CD4-positive, alpha-beta T cell treated with Interleukin-15 for 4 hours (primary cell): ENCODE measurements at regions not wholly inside any gene's neighbourhood (a gene's known extent, or its start where the extent isn't known, plus 50 kb on each side); places are given as distances from the start of the nearest gene placed in this dataset.
A peak's percentile ranks its signal among the peaks of the same experiment; 100 is the strongest.

Experiments
- DNase-seq: peaks from one replicate; pipeline ENCODE4 v3.0.0-alpha.2; 2020; ENCODE audit warnings: low spot score

DNA sequence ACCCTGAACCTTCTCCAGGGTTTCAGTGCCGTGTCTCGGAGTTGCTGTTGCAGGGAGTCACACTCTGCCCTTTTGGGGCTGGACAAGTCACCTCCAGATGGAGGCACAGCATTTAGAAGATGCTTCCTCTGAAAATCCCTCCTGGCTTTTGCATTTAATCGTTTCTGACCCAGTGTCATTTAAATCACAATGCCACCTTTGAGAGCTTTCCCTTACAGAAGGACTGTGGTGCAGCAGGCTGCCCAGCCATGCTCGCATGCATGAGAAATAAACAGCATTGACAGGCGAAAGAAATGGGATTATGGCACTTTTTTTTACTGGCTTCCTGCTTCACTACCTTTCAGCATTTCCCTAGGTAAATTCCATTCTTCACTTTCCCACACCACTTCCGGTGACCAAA is 113.4 kb upstream of the DYRK2 start:
- DNase-seq, result no peak

DNA sequence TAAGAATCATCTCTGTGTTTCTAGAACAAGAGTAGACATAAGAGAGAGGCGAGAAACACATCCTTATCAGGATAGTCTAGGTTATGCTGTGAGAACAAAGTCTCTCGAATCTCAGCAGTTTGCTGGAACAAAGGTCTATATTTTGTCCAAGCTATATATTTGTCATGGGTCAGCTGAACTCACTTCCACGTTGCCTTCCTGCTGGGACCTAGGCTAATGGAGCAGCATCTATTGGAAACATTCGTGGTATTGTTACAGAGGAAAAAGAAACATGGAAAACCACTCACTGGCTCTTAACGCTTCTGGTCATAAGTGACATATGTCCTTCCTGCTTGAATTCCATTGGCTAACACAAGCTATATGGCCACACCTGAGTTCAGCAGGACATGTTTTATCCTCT is 112.6 kb upstream of the DYRK2 start:
- DNase-seq, result no peak

DNA sequence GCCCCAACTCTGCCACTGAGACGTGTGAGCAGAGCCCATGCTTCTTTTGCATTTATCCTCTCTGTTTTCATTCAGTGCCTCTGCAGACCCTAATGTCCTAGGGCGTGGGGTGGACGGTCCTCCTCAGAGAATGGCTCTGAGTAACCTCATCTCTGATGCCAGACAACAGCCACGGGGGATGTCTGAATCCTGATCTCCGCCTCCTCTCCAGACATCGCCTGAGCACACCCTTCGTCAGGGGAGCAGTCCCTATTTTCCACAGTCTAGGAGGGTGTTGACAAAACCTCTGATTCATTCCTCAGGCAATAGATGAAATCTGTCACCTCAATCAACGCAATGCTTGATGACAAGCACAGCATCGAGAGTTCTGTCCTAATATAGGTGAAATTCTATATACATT is 109.2 kb upstream of the DYRK2 start:
- no peak for DNase-seq

- no peak for DNase-seq
Observed at GRCh38 chr12:67539946-67540345, 108.6 kb upstream of the DYRK2 start.

DNA sequence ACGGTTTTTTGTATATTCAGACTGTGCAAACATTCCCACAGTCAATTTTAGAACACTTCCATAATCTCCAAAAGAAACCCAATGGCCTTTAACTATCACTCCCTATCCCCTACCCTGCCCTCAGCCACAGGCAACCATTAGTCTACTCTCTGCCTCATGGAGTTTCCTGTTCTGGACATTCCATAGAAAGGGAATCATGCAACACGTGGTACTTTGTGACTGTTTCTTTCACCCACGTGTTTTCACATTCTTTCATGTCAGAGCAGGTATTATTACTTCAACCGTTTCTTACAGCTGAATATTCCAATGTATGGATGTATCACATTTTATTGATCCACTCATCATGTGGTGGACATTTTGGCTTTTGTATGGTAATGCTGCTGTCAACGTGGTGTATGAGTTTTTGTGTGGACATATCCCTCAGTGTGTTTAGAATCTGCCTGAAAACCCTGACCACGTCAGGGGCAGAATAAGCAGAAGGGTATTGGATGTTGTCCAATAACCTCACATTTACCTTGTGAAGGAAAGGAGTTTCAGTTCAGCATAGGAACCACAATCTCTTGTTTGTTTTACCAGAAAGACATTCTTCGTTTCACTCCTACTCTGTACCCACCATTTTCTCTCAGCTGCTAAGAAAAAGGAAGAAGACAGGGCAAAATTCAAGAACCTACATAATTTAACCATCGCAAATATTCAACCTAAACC is 107.5 kb upstream of the DYRK2 start:
- DNase-seq, result no peak

DNA sequence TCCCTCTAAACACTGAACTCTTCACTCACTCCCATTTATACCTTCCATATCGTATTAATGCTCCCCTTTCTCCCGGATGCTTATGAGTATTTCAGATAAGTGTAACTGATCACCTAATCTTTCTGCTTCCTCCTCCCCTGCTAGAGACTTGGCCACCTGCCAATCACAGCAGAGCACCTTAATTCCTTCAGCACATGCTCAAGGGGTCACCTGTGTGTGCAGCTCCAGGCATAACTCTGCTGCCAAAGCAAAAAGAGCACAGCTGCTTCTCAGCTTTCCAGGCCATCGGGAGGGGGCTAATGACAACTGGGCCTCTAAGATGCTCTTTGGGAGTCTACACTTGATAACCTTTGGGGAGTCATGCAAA is 106.9 kb upstream of the DYRK2 start:
- peak; percentile 9 for DNase-seq

GRCh38 chr12:67543021-67543770 is 105.3 kb upstream of the DYRK2 start:
- no peak for DNase-seq

DNA sequence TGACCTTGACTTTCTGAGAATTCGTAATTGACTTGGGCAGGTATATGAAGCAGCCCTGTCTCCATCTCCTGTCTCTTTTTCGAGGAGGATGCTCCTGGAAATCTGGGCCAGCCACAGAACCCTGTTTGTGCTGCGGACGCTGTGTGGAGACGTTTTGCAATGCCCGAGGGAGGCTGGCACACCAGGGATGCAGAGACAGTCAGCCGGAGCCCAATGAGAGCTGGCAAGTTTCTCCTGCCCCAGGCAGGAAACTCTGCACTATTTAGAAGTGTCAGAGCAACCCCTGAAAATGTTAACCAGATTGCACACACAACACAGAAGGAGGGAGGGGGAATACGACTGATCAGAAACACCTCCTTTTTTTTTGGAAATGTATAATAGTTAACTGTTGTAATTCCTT is 103.2 kb upstream of the DYRK2 start:
- DNase-seq, result no peak

- no peak for DNase-seq
Observed at GRCh38 chr12:67546746-67547145, 101.8 kb upstream of the DYRK2 start.

DNA sequence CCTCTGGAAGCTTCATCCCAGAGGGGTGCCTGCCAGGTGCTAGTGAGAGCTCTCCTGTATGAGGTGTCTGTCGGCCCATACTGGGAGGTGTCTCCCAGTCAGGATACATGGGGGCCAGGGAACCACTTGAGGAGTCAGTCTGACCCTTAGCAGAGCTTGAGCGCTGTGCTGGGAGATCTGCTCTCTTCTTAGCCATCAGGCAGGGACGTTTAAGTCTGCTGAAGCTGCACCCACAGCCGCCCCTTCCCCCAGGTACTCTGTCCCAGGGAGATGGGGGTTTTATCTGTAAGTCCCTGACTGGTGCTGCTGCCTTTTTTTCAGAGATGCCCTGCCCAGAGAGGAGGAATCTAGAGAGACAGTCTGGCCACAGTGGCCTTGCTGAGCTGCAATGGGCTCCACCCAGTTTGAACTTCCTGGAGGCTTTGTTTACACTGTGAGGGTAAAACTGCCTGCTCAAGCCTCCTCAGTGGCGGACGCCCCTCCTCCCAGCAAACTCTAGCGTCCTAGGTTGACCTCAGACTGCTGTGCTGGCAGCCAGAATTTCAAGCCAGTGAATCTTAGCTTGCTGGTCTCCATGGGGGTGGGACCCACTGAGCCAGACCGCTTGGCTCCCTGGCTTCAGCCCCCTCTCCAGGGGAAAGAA is 93.3 kb upstream of the DYRK2 start:
- DNase-seq, result peak; percentile 30

DNA sequence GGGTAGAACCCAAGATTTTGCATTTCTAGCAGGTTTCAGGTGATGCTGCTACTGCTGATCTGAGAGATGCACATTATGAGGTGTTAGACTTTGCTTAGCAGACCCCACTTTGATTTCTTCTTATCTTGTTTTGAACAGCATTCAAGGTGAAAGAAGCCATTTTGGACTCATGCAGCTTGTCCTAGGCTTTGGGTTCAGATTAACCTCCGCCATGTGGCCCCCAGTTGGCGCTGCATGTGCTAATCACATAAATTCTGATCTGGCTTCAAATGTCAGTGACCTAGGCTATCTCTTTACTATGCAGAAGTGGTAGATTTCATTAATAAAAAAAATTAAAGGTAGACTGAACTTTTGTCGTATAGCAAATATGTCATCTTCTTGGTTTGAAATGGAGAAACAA is 89.8 kb upstream of the DYRK2 start:
- DNase-seq, result no peak

GRCh38 chr12:67559751-67560150 is 88.8 kb upstream of the DYRK2 start:
- no peak for DNase-seq

GRCh38 chr12:67562513-67563287 is 85.8 kb upstream of the DYRK2 start:
- DNase-seq, result no peak

- no peak for DNase-seq
Observed at GRCh38 chr12:67568055-67568454, 80.5 kb upstream of the DYRK2 start.

GRCh38 chr12:67572492-67572891 is 76.1 kb upstream of the DYRK2 start:
- no peak for DNase-seq

DNA sequence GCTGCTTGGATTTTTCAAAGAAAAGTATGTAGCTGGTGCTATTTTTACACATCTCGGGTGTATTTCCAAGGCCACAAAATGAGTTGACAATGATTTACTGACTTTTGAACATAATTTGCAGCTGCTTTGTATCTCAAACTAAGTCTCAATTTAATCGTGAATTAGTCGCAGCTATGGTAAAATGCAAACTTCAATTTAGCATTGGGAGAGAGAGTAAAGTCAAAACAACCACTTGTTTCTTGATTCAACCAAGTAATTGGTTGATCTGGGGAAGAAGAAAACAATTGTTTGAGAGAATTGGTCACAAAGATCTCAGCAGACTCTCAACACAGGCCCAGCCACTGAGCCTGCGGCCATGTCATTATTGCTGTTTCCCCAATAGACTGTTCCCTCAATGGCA is 75.0 kb upstream of the DYRK2 start:
- no peak for DNase-seq

GRCh38 chr12:67578976-67579661 is 69.4 kb upstream of the DYRK2 start:
- DNase-seq, result peak; percentile 48

- DNase-seq, result no peak
Observed at GRCh38 chr12:67579662-67580003, 68.9 kb upstream of the DYRK2 start.

DNA sequence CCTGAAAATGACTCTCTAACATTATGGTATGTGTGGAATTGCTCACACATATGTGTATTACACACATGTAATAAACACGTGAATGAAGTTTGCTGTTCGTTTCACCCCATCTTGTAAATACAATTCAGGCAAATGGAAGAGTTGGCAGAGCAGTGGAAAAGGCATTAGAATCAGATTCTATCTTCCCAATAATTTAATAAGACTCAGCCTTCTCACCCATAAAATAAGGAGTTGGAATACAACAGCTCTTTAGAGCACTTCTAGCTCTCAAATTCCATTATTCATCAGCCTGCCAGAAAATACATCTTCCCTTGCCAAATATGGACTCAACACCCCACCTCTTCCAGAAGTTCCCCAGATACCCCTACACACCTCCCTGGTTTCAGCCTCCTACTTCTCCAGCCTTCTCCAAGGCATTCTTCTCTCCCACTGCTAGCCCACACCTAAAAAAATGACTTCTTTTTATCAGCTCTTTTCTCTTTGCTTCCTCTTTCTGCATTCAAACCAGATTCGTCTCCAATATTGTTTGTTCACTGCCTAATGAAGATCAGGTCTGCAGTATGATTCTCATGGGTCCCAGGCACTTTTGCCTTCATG is 66.2 kb upstream of the DYRK2 start:
- DNase-seq, result no peak

DNA sequence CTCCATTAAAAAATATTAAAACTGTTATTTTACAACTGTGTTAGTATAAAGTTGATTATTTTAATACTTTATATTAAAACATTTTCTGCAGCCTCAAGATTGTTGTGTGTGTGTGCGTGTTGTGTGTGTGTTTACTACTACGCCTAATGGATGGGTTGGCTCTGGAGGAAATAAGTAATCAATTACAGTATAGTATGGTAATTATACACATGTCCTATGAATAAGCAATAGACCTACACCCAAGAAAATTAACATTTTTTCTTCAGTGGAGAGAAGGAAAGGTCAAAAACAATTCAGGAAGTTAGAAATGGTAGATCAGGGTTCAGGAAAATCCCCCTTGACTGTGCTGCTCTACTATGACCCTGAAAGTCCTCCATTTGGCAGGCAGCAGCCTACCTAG is 65.7 kb upstream of the DYRK2 start:
- DNase-seq, result no peak

- DNase-seq, result no peak
Observed at GRCh38 chr12:67586951-67587350, 61.6 kb upstream of the DYRK2 start.

DNA sequence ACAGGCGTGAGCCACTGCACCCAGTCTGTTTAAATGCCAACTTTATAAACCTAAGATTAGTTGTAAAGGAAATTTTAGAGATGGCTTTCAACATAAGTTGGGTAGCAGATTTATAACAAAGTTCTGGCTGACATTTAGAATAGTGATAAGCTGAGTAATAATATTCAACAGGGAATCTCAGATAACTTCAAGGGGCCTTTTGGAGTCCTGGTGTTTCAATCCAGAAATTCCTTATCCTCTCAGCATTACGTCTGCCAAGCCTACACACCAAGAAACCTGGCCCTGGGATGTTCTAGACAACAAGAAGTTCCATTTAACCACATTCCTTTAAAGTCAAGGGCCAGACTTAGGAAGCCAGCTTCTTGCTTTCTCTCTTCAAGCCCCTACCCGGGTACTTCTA is 59.5 kb upstream of the DYRK2 start:
- no peak for DNase-seq
